A549 (cell line): ENCODE measurements at regions not wholly inside any gene's neighbourhood (a gene's known extent, or its start where the extent isn't known, plus 50 kb on each side); places are given as distances from the start of the nearest gene placed in this dataset.

Source experiments
- ATAC-seq, 2 experiments: fragments of 200-7000 bp in 1 of 2; fragments of >200 bp in 1 of 2; cut with Nextera tagmentation in 1 of 2; cut with Tn5 transposase in 1 of 2; 3 replicates each; pipeline versions ENCODE4 v1.8.0 to v1.9.1; 2018 to 2020; ENCODE audit warnings: mild to moderate bottlenecking in 1 of 2, moderate library complexity in 1 of 2
- CTCF ChIA-PET: fragments of 300-600 bp; sonication (Branson Sonifier 250); formaldehyde crosslinking; extraction: SDS; loops from one replicate; lab custom pipeline; 2021; ENCODE audit warnings: antibody characterized with exemption, inconsistent platforms; lab: Yijun Ruan, JAX
- POLR2A ChIA-PET: fragments of 350-600 bp; formaldehyde crosslinking; extraction: SDS; loops from one replicate; lab custom pipeline; 2021; ENCODE audit warnings: antibody characterized with exemption, inconsistent platforms; lab: Yijun Ruan, JAX
- DNase-seq, 2 experiments: peaks; one replicate each; pipeline versions ENCODE4 v3.0.0 to v3.0.0-alpha.2; 2011 to 2016; ENCODE audit warnings: low read depth in 1 of 2, low spot score in 1 of 2
- FAIRE-seq: peaks from 2 replicates; lab custom pipeline; 2011; peaks lifted over from hg19 to GRCh38; lab: Jason Lieb, UNC
- H3K27ac ChIP-seq, 2 experiments: fragments of >200 bp; sonication (Bioruptor Twin); formaldehyde crosslinking; 3 replicates each; pipeline ENCODE4 v1.5.1; 2016 to 2017
- H3K4me1 ChIP-seq: fragments of >200 bp; sonication (Bioruptor Twin); formaldehyde crosslinking; 3 replicates; pipeline ENCODE4 v1.6.1; 2016
- H3K4me2 ChIP-seq: fragments of >200 bp; sonication (Bioruptor Twin); formaldehyde crosslinking; 3 replicates; pipeline ENCODE4 v1.6.1; 2016
- H3K4me3 ChIP-seq: fragments of >200 bp; sonication (Bioruptor Twin); formaldehyde crosslinking; 3 replicates; pipeline ENCODE4 v1.5.1; 2016
- H3K9me3 ChIP-seq: fragments of >200 bp; sonication (Bioruptor Twin); formaldehyde crosslinking; 3 replicates; pipeline ENCODE4 v1.6.1; 2016
- BCL3 ChIP-seq: fragments of >200 bp; sonication (Bioruptor Twin); formaldehyde crosslinking; IDR thresholded peaks from 3 replicates; pipeline ENCODE4 v1.6.1; 2016
- CEBPB ChIP-seq, 2 experiments: fragments of >200 bp in 1 of 2; sonication (Bioruptor Twin) in 1 of 2; formaldehyde crosslinking in 1 of 2; IDR thresholded peaks; 2 replicates each; pipeline ENCODE4 v1.6.1; 2012 to 2016
- CHD2 ChIP-seq: fragments of 150-350 bp; IDR thresholded peaks from 2 replicates; pipeline ENCODE4 v1.6.1; 2014; ENCODE audit warnings: low read length; ENCODE audit not compliant: partially characterized antibody
- CHD4 ChIP-seq: fragments of 200-600 bp; sonication (generic); IDR thresholded peaks from 2 replicates; pipeline ENCODE4 v1.6.1; 2016; ENCODE audit warnings: antibody characterized with exemption, mild to moderate bottlenecking, borderline replicate concordance
- CTCF ChIP-seq: fragments of >200 bp; sonication (Bioruptor Twin); formaldehyde crosslinking; IDR thresholded peaks from 3 replicates; pipeline ENCODE4 v1.5.1; 2016
- E2F6 ChIP-seq: IDR thresholded peaks from 2 replicates; pipeline ENCODE4 v1.6.1; 2012; ENCODE audit warnings: low read depth, borderline replicate concordance
- EHF ChIP-seq: fragments of 250-450 bp; sonication (Bioruptor Pico); IDR thresholded peaks from 2 replicates; pipeline ENCODE4 v1.5.0; 2020; ENCODE audit warnings: mild to moderate bottlenecking
- FOSL2 ChIP-seq, 2 experiments: fragments of 450-650 bp in 1 of 2; fragments of >200 bp in 1 of 2; sonication (Bioruptor Twin) in 1 of 2; formaldehyde crosslinking; IDR thresholded peaks; 2 replicates each; pipeline versions ENCODE4 v1.5.0 to v1.6.1; 2016 to 2020; ENCODE audit warnings: mild to moderate bottlenecking in 1 of 2, moderate library complexity in 1 of 2
- GATA3 ChIP-seq: IDR thresholded peaks from 2 replicates; pipeline ENCODE4 v1.6.1; 2012; ENCODE audit warnings: borderline replicate concordance
- HOXB13 ChIP-seq: fragments of 250-450 bp; sonication (Bioruptor Pico); IDR thresholded peaks from 2 replicates; pipeline ENCODE4 v1.5.0; 2020; ENCODE audit warnings: low read depth, mild to moderate bottlenecking, moderate library complexity
- HOXB5 ChIP-seq: fragments of 250-450 bp; sonication (Bioruptor Pico); IDR thresholded peaks from 2 replicates; pipeline ENCODE4 v1.5.0; 2020; ENCODE audit warnings: mild to moderate bottlenecking, moderate library complexity
- JUN ChIP-seq, 2 experiments: fragments of >200 bp; sonication (Bioruptor Twin); formaldehyde crosslinking; IDR thresholded peaks; 2 replicates in 1 of 2; 3 replicates in 1 of 2; pipeline ENCODE4 v1.6.1; 2016 to 2017
- MAFK ChIP-seq: fragments of 450-650 bp; IDR thresholded peaks from 2 replicates; pipeline ENCODE4 v1.6.1; 2014; ENCODE audit not compliant: partially characterized antibody
- MAX ChIP-seq: IDR thresholded peaks from 2 replicates; pipeline ENCODE4 v1.6.1; 2012
- MYC ChIP-seq: IDR thresholded peaks from 2 replicates; pipeline ENCODE4 v1.6.1; 2012; ENCODE audit warnings: mild to moderate bottlenecking, inconsistent platforms, low read length, improper control_type of control experiment, borderline replicate concordance
- NPAS2 ChIP-seq: fragments of 250-450 bp; sonication (Bioruptor Pico); IDR thresholded peaks from 2 replicates; pipeline ENCODE4 v1.8.0; 2022; ENCODE audit warnings: mild to moderate bottlenecking, moderate library complexity, borderline replicate concordance
- PBX3 ChIP-seq: IDR thresholded peaks from 2 replicates; pipeline ENCODE4 v1.6.1; 2012
- RAD21 ChIP-seq, 2 experiments: fragments of >200 bp in 1 of 2; sonication (Bioruptor Twin) in 1 of 2; formaldehyde crosslinking in 1 of 2; IDR thresholded peaks in 1 of 2; conservative IDR thresholded peaks in 1 of 2; 2 replicates in 1 of 2; 3 replicates in 1 of 2; pipeline ENCODE4 v1.6.1; 2012 to 2018; ENCODE audit warnings: inconsistent platforms in 1 of 2
- RARB ChIP-seq: fragments of 250-450 bp; sonication (Bioruptor Pico); IDR thresholded peaks from 2 replicates; pipeline ENCODE4 v1.8.0; 2021; ENCODE audit warnings: mild to moderate bottlenecking, moderate library complexity
- RCOR1 ChIP-seq: fragments of 150-350 bp; IDR thresholded peaks from 2 replicates; pipeline ENCODE4 v1.6.1; 2014; ENCODE audit warnings: antibody characterized with exemption, low read length, low read depth
- RNF2 ChIP-seq: fragments of 200-600 bp; sonication (generic); IDR thresholded peaks from 2 replicates; pipeline ENCODE4 v1.6.1; 2016; ENCODE audit warnings: low read depth, mild to moderate bottlenecking, antibody characterized with exemption, moderate library complexity, borderline replicate concordance
- SMC3 ChIP-seq: fragments of >200 bp; sonication (Bioruptor Twin); formaldehyde crosslinking; IDR thresholded peaks from 3 replicates; pipeline ENCODE4 v1.6.1; 2018; ENCODE audit warnings: inconsistent platforms
- ZFP36 ChIP-seq: fragments of 450-650 bp; IDR thresholded peaks from 2 replicates; pipeline ENCODE4 v1.6.1; 2014; ENCODE audit warnings: borderline replicate concordance; ENCODE audit not compliant: partially characterized antibody
- WGBS: methylation state at CpG from one replicate; pipeline ENCODE4 v1.1.6; 2017; ENCODE audit errors: missing lambda C conversion rate; 5-methylcytosine and 5-hydroxymethylcytosine counted together
- TF ChIP-seq, protein P1 (sequence below): fragments of >200 bp; sonication (Bioruptor Twin); formaldehyde crosslinking; IDR thresholded peaks from 2 replicates; pipeline ENCODE4 v1.6.1; 2016
- TF ChIP-seq, protein P2 (sequence below): fragments of 250-450 bp; sonication (Bioruptor Pico); IDR thresholded peaks from 2 replicates; pipeline ENCODE4 v1.5.0; 2020; ENCODE audit warnings: low read depth, mild to moderate bottlenecking, moderate library complexity

DNA sequence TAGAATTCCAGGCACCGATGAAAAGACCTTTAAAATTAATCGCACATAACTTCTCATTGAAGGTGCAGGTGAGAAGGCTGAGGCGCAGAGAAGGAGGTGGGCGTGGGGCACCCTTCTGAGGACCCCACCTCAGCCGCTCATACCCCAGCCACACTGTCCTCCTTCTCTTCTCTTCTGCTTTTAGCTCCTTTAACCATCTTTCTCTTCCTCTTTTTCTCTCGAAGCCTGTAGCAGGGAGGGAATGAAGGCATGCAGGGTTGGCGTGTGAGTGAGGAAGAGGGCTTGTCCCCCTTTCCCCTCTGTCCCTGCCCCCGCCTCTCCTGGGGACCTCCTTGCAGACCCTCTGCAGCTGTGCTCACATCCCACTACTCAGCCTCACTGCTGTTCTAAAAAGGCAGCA lies 57.8 kb upstream of the CACNA1E start:
- no peak overlapping the region for H3K4me3 ChIP-seq
- DNase-seq = no peak
- ATAC-seq = no peak
- TF ChIP-seq JUN (IDR thresholded peaks at IDR 0.05) = no peak
- no peak for TF ChIP-seq HOXB13 (CRISPR knock-in tag)
- TF ChIP-seq RARB (CRISPR knock-in tag) = no peak
- TF ChIP-seq FOSL2 (IDR thresholded peaks at IDR 0.05) = no peak
- no peak for TF ChIP-seq FOSL2 (CRISPR knock-in tag; IDR thresholded peaks at IDR 0.05)
- no peak for TF ChIP-seq HOXB5
- TF ChIP-seq CTCF = no peak
- TF ChIP-seq RAD21 (conservative IDR thresholded peaks at IDR 0.05 in 1 of 2, IDR thresholded peaks at IDR 0.05 in 1 of 2) = no peak
- TF ChIP-seq, protein P1, sequence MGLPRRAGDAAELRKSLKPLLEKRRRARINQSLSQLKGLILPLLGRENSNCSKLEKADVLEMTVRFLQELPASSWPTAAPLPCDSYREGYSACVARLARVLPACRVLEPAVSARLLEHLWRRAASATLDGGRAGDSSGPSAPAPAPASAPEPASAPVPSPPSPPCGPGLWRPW = no peak
- no peak for TF ChIP-seq E2F6
- no peak for TF ChIP-seq MAX
- no peak for TF ChIP-seq CEBPB (IDR thresholded peaks at IDR 0.05)
- no peak for TF ChIP-seq EHF (CRISPR knock-in tag)
- no peak for TF ChIP-seq RNF2
- no peak for TF ChIP-seq NPAS2 (CRISPR knock-in tag)
- no peak for TF ChIP-seq CHD2
- TF ChIP-seq ZFP36 = no peak
- TF ChIP-seq SMC3 = no peak
- TF ChIP-seq, all 56 proteins: peak for 0
- Histone ChIP-seq H3K4me1 (no peaks in the 10 kb centered on the region), H3K4me2 (no peak overlapping the region), H3K27ac (no peak overlapping the region), H3K9me3 (no peaks in the 10 kb centered on the region)
- no peak for FAIRE-seq
- WGBS = 24% methylated on average over 8 of the region's 8 CpGs
- ChIA-PET POLR2A (no interaction called here), CTCF (interaction anchor here (0.6 to 7.8 kb wide), 40 partner anchors 9 to 923 kb away, joined by 3 to 188 read pairs (median 5); no protein-coding TSS in a partner anchor)

GRCh38 chr1:181429462-181429861 lies 53.9 kb upstream of the CACNA1E start:
- no peak overlapping the region for H3K4me3 ChIP-seq
- FAIRE-seq = no peak
- no peak for DNase-seq
- no peak for ATAC-seq
- TF ChIP-seq GATA3 (no peak), RAD21 (conservative IDR thresholded peaks at IDR 0.05 in 1 of 2, IDR thresholded peaks at IDR 0.05 in 1 of 2) (no peak)
- POLR2A ChIA-PET = no interaction called here
- no peak overlapping the region for H3K4me2 ChIP-seq
- 55% methylated on average over 3 of the region's 3 CpGs for WGBS
- CTCF ChIA-PET = interaction anchor here (1.2 to 7.8 kb wide), 4 partner anchors 11 to 240 kb away, joined by 3 to 188 read pairs (median 6); no protein-coding TSS in a partner anchor
- H3K27ac ChIP-seq = no peak overlapping the region
- no peaks in the 10 kb centered on the region for H3K9me3 ChIP-seq
- no peaks in the 10 kb centered on the region for H3K4me1 ChIP-seq

DNA sequence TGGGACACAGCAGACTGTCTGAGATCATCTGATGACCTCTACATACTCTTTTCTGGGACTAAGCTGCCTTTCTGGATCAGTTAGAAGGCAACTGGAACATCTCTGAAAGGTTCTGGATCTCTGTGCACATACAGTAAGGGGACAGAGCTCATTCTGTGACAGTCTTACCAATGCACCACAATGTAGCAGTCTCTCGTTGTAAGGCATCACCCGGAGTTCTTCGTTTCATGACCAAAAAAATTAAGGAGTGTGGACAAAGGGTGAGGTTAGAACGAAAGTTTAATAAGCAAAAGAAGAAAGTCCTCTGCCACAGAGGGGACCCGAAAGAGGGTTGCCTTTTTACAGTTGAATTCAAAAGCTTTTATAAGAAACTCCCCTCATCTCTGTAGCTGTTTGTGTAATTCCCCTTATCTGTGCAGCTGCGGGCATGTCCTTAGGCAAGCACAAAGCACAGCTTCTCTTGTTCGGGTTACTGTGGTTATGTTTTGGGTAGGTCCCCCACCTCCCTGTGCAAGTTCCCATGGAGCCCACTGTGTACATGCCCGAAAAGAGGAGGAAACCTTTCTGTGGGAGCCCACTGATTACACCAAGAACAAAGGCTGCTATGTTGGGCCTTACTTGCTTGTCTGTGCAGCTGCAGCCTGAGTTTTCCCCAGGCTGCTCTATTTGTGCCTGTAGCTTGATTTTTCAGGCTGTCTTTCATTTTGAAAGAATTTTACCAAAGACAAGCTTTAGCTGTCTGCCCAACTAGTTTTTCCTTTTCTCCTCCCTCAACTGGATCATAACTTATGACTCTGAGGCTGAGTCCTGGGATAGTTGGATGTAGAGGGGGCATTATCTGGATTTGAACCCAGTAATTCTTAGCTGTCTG lies 53.1 kb upstream of the CACNA1E start:
- no peak for DNase-seq
- ChIA-PET CTCF (interaction anchor here (0.9 to 7.8 kb wide), 6 partner anchors 11 to 241 kb away, joined by 3 to 188 read pairs (median 4); no protein-coding TSS in a partner anchor), POLR2A (no interaction called here)
- no peak for FAIRE-seq
- 36% methylated on average over 8 of the region's 8 CpGs for WGBS
- no peak overlapping the region for H3K4me2 ChIP-seq
- ATAC-seq = no peak
- H3K4me1 ChIP-seq = no peaks in the 10 kb centered on the region
- no peak overlapping the region for H3K4me3 ChIP-seq
- H3K9me3 ChIP-seq = no peaks in the 10 kb centered on the region
- no peak overlapping the region for H3K27ac ChIP-seq
- no peak for TF ChIP-seq RCOR1
- no peak for TF ChIP-seq RAD21 (conservative IDR thresholded peaks at IDR 0.05 in 1 of 2, IDR thresholded peaks at IDR 0.05 in 1 of 2)
- TF ChIP-seq CHD4 = no peak
- TF ChIP-seq HOXB5 = no peak
- TF ChIP-seq MYC = no peak
- TF ChIP-seq MAX = no peak
- no peak for TF ChIP-seq BCL3
- TF ChIP-seq, protein P2, sequence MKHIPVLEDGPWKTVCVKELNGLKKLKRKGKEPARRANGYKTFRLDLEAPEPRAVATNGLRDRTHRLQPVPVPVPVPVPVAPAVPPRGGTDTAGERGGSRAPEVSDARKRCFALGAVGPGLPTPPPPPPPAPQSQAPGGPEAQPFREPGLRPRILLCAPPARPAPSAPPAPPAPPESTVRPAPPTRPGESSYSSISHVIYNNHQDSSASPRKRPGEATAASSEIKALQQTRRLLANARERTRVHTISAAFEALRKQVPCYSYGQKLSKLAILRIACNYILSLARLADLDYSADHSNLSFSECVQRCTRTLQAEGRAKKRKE (CRISPR knock-in tag) = no peak
- no peak for TF ChIP-seq GATA3
- no peak for TF ChIP-seq MAFK
- TF ChIP-seq PBX3 = no peak
